Esophagus squamous epithelium (tissue), 4 donors: ENCODE measurements at regions not wholly inside any gene's neighbourhood (a gene's known extent, or its start where the extent isn't known, plus 50 kb on each side); places are given as distances from the start of the nearest gene placed in this dataset.

Experiments used
- CTCF ChIP-seq, 6 experiments: fragments of 450-650 bp in 4 of 6; fragments of 200-600 bp in 2 of 6; sonication (generic) in 2 of 6; IDR thresholded peaks; one replicate each; pipeline ENCODE4 v1.5.1; 2016 to 2019; ENCODE audit warnings: antibody characterized with exemption in 6 of 6, mild to moderate bottlenecking in 4 of 6, moderate library complexity in 4 of 6
- POLR2A ChIP-seq, 4 donors: fragments of 450-650 bp; IDR thresholded peaks; one replicate each; pipeline ENCODE4 v1.6.1; 2017; ENCODE audit warnings: antibody characterized with exemption in 4 of 4, mild to moderate bottlenecking in 4 of 4, moderate library complexity in 3 of 4

GRCh38 chr6:97909380-97909779 is 626.4 kb upstream of the MMS22L start:
- TF ChIP-seq CTCF (IDR thresholded peaks at IDR 0.05) (no peak), POLR2A (IDR thresholded peaks at IDR 0.05) (no peak)
